HG02840 (cell line): ENCODE measurements at regions not wholly inside any gene's neighbourhood (a gene's known extent, or its start where the extent isn't known, plus 50 kb on each side); places are given as distances from the start of the nearest gene placed in this dataset.
"Not testable (repeated sequence)": the region's sequence is repeated elsewhere in the genome, so short reads cannot be mapped to it uniquely, and the experiment has no call there.

Experiments
- ATAC-seq: cut with Tn5 transposase; IDR thresholded peaks from one replicate; pipeline ENCODE4 v1.9.1; 2021; ENCODE audit warnings: mild to moderate bottlenecking, moderate library complexity, moderate number of reproducible peaks; ENCODE audit not compliant: unreplicated experiment, low FRiP score

- no peak for ATAC-seq
Observed at GRCh38 chr3:82636177-82636576, 874.7 kb upstream of the GBE1 start.

GRCh38 chr3:82633319-82633718 lies 871.9 kb upstream of the GBE1 start:
- no peak for ATAC-seq

- no peak for ATAC-seq
Observed at GRCh38 chr3:82629937-82630336, 868.5 kb upstream of the GBE1 start.

- ATAC-seq: no peak
Observed at GRCh38 chr3:82628385-82629014, 867.1 kb upstream of the GBE1 start.

GRCh38 chr3:82627733-82628132 lies 866.3 kb upstream of the GBE1 start:
- no peak for ATAC-seq

GRCh38 chr3:82620744-82621143 lies 859.3 kb upstream of the GBE1 start:
- ATAC-seq: not testable (repeated sequence)

GRCh38 chr3:82618594-82618993 lies 857.1 kb upstream of the GBE1 start:
- no peak for ATAC-seq

GRCh38 chr3:82610236-82610635 lies 848.8 kb upstream of the GBE1 start:
- ATAC-seq: no peak

- ATAC-seq: no peak
Observed at GRCh38 chr3:82607391-82607790, 845.9 kb upstream of the GBE1 start.

- ATAC-seq: no peak
Observed at GRCh38 chr3:82596805-82597204, 835.4 kb upstream of the GBE1 start.

- no peak for ATAC-seq
Observed at GRCh38 chr3:82595530-82595929, 834.1 kb upstream of the GBE1 start.

GRCh38 chr3:82587174-82587573 lies 825.7 kb upstream of the GBE1 start:
- no peak for ATAC-seq

GRCh38 chr3:82586414-82586813 lies 825.0 kb upstream of the GBE1 start:
- no peak for ATAC-seq

GRCh38 chr3:82586002-82586401 lies 824.6 kb upstream of the GBE1 start:
- not testable (repeated sequence) for ATAC-seq

GRCh38 chr3:82585591-82585990 lies 824.1 kb upstream of the GBE1 start:
- ATAC-seq: not testable (repeated sequence)

GRCh38 chr3:82584861-82585260 lies 823.4 kb upstream of the GBE1 start:
- not testable (repeated sequence) for ATAC-seq

- not testable (repeated sequence) for ATAC-seq
Observed at GRCh38 chr3:82584415-82584814, 823.0 kb upstream of the GBE1 start.

- ATAC-seq: no peak
Observed at GRCh38 chr3:82581350-82581749, 819.9 kb upstream of the GBE1 start.

- ATAC-seq: no peak
Observed at GRCh38 chr3:82572721-82573120, 811.3 kb upstream of the GBE1 start.

GRCh38 chr3:82568776-82569338 lies 807.4 kb upstream of the GBE1 start:
- ATAC-seq: no peak

- no peak for ATAC-seq
Observed at GRCh38 chr3:82567029-82567600, 805.7 kb upstream of the GBE1 start.

GRCh38 chr3:82562896-82563295 lies 801.5 kb upstream of the GBE1 start:
- ATAC-seq: no peak
